Uterus (tissue), 3 donors: ENCODE measurements at regions not wholly inside any gene's neighbourhood (a gene's known extent, or its start where the extent isn't known, plus 50 kb on each side); places are given as distances from the start of the nearest gene placed in this dataset.

Experiments
- DNase-seq, 2 donors: peaks; one replicate each; pipeline ENCODE4 v3.0.0-alpha.2; 2019 to 2020
- H3K27ac ChIP-seq, 2 donors: fragments of 200-600 bp; sonication (generic); 1 replicate in 1 of 2; 2 replicates in 1 of 2; pipeline ENCODE4 v1.5.1; 2016 to 2018
- H3K27me3 ChIP-seq, 2 donors: fragments of 200-600 bp; sonication (generic); one replicate each; pipeline ENCODE4 v1.5.1; 2018 to 2019; ENCODE audit warnings: control low read depth in 1 of 2
- H3K36me3 ChIP-seq, 2 donors: fragments of 200-600 bp; sonication (generic); one replicate each; pipeline ENCODE4 v1.5.1; 2019; ENCODE audit warnings: control low read depth in 1 of 2
- H3K4me1 ChIP-seq, 2 donors: fragments of 200-600 bp; sonication (generic); one replicate each; pipeline ENCODE4 v1.5.1; 2018 to 2019; ENCODE audit warnings: control low read depth in 1 of 2
- H3K4me3 ChIP-seq, 2 donors: fragments of 200-600 bp; sonication (generic); 1 replicate in 1 of 2; 2 replicates in 1 of 2; pipeline ENCODE4 v1.5.1; 2018 to 2019; ENCODE audit warnings: mild to moderate bottlenecking in 1 of 2
- H3K9me3 ChIP-seq, 2 donors: fragments of 200-600 bp; sonication (generic); one replicate each; pipeline ENCODE4 v1.5.1; 2019; ENCODE audit warnings: control low read depth in 1 of 2
- CTCF ChIP-seq, 4 experiments: fragments of 200-600 bp in 2 of 4; fragments of 450-650 bp in 2 of 4; sonication (generic) in 2 of 4; IDR thresholded peaks; one replicate each; pipeline ENCODE4 v1.5.1; 2016 to 2019; ENCODE audit warnings: antibody characterized with exemption in 4 of 4, mild to moderate bottlenecking in 2 of 4, moderate library complexity in 1 of 4
- POLR2A ChIP-seq, 2 donors: fragments of 450-650 bp; IDR thresholded peaks; one replicate each; pipeline ENCODE4 v1.6.1; 2016; ENCODE audit warnings: antibody characterized with exemption in 2 of 2, mild to moderate bottlenecking in 1 of 2, moderate library complexity in 1 of 2
- intact Hi-C: fragments of 100-400 bp; cut with DNase I; formaldehyde crosslinking; loops from one replicate; pipeline ENCODE4 v1.15.1; 2023; ENCODE audit warnings: low total_unique reads
- donor health status: DM: yes; HTN: yes; CAD: no.

GRCh38 chr4:107458194-107458593 lies 261.8 kb downstream of the PAPSS1 start:
- H3K4me1 ChIP-seq = peaks cover 0 to under 1% of the 10 kb centered on the region in 2 donors
- H3K4me3 ChIP-seq = no peak overlapping the region
- H3K27ac ChIP-seq = no peak overlapping the region
- DNase-seq = no peak
- H3K36me3 ChIP-seq = no peaks in the 10 kb centered on the region
- TF ChIP-seq POLR2A (IDR thresholded peaks at IDR 0.05) (no peak), CTCF (IDR thresholded peaks at IDR 0.05) (no peak)
- H3K9me3 ChIP-seq = no peaks in the 10 kb centered on the region
- intact Hi-C loops = no loop called here
- H3K27me3 ChIP-seq = no peaks in the 10 kb centered on the region

DNA sequence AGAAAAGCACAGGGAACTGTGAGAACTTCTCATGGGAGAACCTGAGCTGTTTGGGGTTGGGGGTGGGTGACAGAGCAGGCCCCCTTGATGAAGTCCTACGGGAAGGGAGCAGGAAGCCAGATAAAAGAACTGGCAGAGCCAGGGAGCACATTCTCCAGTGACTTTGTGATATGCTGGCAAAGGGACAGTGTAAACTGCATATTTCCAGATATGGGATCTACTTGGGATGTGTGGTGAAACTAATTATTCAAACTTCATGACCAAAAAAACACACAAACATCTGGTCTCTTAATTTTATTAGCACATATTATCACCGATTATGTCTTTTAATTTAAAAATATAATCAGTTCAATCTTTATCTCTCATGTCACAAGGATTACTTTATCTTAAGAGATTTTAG lies 266.0 kb downstream of the PAPSS1 start:
- DNase-seq = no peak
- intact Hi-C loops = no loop called here

DNA sequence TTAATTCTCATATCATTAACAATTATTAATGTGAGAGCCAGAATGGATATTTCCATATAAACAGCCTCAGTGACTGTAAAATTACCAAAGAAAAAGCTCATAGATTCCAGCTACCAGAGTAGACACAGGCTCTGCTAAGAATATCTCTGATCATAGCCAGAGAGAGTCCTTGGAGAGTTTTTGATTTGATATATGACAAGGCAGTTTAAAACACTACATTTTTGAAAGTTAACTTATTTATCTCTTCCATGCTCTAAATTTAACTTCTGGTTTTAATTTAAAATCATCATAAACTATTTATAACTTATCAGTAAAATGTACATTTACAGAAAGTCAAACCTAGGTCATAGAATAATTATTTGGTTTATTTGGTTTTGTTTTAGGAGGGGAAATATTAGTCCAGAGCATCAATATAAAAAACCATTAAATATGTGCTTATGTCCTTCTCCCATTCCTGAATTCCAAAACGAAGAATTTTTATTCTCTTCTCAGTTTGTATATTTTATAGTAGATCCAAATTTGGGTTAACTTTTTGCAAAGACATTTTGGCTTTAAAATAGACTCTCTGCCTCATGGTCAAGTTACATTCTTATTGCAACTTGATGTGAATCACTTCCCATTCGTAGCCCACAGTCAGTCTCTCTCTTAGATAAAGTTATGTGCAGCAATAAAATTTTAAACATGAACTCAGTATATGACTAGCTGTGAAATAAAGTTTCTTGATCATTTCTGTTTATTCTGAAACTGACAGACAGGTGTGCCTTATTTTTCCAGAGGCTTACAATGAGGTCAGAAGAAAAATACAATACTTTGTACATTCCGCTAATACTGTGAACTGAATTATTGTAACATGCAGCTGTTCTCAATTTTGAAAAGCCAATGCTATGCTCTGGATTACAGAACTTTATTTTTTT lies 267.1 kb downstream of the PAPSS1 start:
- Histone ChIP-seq H3K27me3 (no peaks in the 10 kb centered on the region), H3K27ac (no peak overlapping the region), H3K4me1 (peaks cover 0 to 5% of the 10 kb centered on the region in 2 donors), H3K4me3 (no peak overlapping the region), H3K9me3 (no peaks in the 10 kb centered on the region), H3K36me3 (no peaks in the 10 kb centered on the region)
- intact Hi-C loops = no loop called here
- no peak for DNase-seq
- no peak for TF ChIP-seq POLR2A (IDR thresholded peaks at IDR 0.05)
- TF ChIP-seq CTCF (IDR thresholded peaks at IDR 0.05) = no peak

More for the DNA sequence above, 266.0 kb downstream of the PAPSS1 start:
- Histone ChIP-seq H3K4me3 (no peak overlapping the region), H3K9me3 (no peaks in the 10 kb centered on the region), H3K27ac (no peak overlapping the region), H3K27me3 (no peaks in the 10 kb centered on the region), H3K36me3 (no peaks in the 10 kb centered on the region), H3K4me1 (peaks cover 0 to 5% of the 10 kb centered on the region in 2 donors)
- no peak for TF ChIP-seq POLR2A (IDR thresholded peaks at IDR 0.05)
- TF ChIP-seq CTCF (IDR thresholded peaks at IDR 0.05) = no peak

GRCh38 chr4:107449611-107450369 lies 270.2 kb downstream of the PAPSS1 start:
- DNase-seq = no peak
- Histone ChIP-seq H3K4me3 (no peak overlapping the region), H3K36me3 (no peaks in the 10 kb centered on the region), H3K27me3 (no peaks in the 10 kb centered on the region), H3K9me3 (no peaks in the 10 kb centered on the region), H3K27ac (no peak overlapping the region), H3K4me1 (peaks cover 0 to 5% of the 10 kb centered on the region in 2 donors)
- TF ChIP-seq POLR2A (IDR thresholded peaks at IDR 0.05) (no peak), CTCF (IDR thresholded peaks at IDR 0.05) (no peak)
- intact Hi-C loops = no loop called here
